Fibroblast of skin of back (primary cell): ENCODE measurements at regions not wholly inside any gene's neighbourhood (a gene's known extent, or its start where the extent isn't known, plus 50 kb on each side); places are given as distances from the start of the nearest gene placed in this dataset.

Experiments used
- DNase-seq: peaks from one replicate; pipeline ENCODE4 v3.0.0-alpha.2; 2013

DNA sequence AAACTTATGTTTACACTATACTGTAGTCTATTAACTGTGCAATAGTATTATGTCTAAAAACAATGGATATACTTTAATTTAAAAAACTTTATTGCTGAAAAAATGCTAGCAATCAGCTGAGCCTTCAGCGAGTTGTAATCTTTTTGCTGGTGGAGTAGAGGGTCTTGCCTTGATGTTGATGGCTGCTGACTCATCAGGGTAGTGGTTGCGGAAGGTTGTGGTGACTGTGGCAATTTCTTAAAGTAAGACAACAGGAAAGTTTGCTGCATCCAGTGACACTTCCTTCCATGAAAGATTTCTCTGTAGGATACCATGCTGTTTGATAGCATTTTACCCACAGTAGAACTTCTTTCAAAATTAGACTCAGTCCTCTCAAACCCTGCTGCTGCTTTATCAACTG is 234.7 kb upstream of the CSF3R start:
- no peak for DNase-seq

DNA sequence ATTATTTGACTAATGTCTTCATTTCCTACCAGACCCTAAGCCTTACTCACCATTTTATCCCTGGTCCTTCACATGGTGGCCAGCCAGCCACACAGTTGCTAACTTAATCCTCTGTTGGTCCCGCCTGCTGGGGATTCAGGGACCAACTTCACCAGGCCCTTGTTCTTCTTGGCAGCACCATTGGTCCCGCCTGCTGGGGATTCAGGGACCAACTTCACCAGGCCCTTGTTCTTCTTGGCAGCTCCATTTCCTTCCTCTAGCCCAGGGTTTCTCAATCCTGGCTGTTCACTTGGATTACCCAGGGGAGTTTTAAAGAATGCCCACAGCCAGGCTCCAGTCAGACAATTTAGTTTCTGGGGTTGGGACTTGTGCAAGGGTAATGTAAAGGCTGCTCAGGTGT is 233.1 kb upstream of the CSF3R start:
- no peak for DNase-seq

DNA sequence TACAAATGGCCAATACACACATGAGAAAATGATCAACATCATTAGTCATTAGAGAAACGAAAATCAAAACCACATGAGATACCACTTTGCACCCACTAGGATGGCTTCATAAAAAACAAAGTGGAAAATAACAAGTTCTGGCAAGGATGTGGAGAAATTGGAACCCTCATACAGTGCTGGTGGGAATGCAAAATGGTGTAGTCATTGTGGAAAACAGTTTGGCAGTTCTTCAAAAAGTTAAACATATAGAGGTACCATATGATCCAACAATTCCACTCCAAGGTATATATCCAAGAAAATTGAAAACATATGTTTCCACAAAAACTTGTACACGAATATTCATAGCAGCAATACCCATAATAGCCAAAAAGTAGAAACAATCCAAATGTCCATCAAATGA is 231.6 kb upstream of the CSF3R start:
- no peak for DNase-seq

DNA sequence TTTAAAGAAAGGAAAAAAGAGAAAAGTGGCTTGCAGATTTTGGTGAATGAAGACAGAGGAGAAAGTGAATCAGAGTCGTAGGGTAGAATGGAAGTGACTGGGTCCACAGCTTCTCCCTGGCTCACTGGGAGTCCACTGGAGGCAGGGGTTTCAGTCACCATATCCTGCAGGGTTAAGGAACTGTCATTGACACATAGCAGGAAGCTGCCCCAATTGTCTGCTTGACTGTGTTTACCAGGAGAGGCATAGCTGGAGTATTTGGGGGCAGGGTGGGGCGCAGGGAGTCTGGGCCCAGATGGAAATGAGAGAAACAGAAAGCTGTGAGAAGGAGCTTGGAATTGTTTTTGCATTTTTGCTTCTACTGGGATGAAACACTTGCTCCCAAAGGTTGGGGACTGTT is 228.8 kb upstream of the CSF3R start:
- no peak for DNase-seq

DNA sequence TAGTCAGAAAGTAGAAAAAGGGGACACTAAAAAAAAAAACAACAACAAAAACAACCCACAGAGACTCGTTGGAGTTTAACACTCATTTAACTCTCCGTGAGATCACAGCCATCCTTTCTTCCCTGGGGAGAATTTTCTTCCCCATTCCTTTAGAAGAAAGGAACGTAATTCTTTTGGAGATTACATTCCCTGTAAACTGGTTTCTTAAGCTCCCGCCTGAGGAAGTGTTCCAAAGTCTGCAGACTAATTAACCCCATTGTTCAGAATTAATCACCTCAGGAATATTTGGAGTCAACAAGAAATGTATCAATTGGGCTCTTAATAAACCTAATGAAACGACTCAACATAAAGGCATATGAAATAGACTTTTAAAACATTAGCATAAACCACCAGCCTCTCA is 228.2 kb upstream of the CSF3R start:
- no peak for DNase-seq

DNA sequence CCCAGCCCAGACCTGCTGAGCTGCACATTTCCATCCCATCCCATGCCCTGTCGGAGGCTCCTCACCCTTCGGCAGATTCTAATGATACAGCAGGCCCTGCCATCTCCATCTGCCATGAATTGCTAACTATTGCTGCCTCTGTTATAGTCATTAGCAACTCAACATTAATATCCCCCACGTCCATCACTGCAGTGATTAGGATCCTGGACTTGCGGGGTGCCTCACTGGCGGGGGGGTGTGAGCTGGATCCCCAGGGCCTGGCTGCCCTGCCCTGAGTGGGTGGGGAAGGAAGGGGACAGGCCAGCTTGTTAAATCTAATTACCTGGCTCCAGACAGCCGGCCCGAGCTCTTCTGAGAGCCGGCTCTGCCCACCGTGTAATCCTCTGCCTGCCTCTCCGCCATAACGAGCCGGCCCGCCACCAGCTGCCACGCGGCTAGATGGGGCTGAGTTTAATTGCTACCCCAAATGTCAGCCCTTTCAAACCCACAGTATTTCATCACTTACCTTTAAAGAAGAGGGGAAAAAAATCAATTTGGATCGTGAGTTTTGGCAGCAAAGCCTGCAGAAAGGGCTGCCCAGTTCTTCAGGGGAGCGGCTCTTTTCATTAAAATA is 227.3 kb upstream of the CSF3R start:
- no peak for DNase-seq

DNA sequence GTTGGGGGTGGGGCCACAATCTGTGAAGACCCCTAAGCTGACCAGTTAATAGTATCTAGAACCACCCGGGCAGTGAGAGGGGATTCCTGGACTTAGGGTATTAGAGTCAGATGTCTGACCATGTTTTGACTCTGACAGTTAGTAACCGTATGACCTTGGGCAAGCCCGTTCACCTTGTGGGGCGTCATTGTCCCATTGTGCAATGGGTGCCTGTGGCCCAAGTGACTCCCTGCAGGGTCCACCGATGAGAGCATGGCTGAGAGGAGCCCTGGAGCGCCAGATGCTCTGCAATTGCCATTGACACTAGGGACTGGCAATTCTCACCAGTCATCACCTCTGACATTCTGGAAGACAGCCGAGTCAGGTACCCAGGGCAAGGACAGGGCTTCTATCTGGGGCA is 225.9 kb upstream of the CSF3R start:
- DNase-seq: no peak

DNA sequence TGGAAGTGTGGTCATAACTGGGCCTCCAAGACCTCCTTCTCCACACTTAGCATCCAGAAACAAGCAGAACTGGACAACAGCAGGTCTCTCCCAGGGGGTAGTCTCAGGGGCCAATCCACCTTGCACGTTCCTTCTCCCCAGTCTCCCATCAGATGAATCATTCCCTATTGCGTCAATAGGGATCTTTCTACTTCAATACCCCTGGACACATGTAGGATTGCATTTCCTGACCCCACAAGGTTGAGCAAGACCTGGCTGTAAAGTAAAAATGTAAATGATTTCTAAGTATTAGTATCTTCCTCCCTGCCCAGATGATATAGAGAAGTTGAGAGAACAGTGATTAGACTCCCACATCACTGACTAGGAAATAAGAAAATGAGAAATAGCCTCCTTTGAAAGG is 224.5 kb upstream of the CSF3R start:
- no peak for DNase-seq

DNA sequence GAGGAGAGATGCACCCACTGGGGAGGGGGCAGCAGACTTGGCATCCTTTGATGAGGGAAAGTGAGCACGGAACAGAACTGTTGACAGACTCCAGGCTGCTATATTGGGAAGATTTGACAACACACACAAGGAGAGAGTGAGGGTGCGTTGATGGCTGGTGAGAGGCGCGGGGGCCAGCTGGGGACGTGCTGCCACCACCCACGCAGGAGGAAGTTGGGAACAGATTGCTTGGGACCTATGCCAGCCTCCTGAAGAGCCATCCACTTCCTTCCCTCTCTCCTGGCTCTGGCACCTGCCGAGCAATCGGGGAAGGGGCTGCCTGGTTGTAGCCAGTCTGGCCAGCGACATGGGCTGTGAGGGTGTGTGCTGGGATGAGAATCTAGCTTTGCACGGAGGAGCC is 223.7 kb upstream of the CSF3R start:
- no peak for DNase-seq

DNA sequence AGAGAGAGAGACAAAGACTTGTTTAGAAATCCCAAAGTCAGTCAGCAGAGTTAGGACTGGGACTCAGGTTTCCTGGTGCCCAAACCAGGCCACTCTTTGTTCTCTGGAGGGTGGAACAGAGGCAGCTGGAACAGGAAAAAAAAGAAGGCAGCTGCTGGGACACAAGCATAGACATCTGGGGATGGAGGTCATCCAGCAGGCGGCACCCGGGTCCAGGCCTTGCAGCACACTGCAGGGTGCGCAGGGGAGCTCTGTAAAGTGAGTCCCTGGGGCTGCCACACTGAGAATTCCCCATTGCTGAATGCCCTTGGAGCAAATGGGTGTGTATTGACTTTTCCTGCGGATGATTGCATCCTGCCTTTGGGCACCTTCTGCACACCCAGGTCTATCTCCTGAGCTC is 222.9 kb upstream of the CSF3R start:
- DNase-seq: no peak

DNA sequence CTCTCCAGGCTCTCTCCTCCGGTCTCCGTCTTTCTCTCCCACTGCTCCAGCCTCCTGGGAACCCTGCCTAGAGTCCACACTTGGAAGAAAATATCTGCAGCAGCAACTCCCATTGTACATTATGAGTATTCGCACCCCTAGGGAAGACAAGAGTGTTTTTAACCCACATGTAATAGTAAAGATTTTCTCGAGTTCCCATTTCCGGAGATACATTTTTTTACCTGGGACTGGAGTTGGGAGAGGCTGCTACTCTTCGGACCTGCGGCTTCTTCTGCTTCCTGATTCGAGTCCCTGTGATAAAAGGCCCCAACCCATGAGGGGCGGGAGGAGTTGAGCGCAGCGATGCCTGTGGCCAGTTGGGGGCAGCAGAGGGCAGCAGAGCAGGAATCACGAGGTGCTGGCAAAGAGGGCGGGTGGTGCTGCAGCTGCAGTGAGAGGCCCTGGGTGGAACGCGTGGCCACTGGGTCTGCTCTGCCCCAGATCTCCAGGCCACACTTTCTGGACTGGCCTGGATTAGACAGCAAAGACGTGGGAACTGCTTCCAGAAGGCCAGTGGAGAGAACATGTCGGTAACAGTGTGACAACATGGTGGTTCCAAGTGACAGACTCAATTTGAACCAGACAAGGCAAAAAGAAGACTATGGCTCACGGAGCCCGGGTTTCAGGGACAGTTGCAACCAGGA is 221.0 kb upstream of the CSF3R start:
- DNase-seq: peak; percentile 50

DNA sequence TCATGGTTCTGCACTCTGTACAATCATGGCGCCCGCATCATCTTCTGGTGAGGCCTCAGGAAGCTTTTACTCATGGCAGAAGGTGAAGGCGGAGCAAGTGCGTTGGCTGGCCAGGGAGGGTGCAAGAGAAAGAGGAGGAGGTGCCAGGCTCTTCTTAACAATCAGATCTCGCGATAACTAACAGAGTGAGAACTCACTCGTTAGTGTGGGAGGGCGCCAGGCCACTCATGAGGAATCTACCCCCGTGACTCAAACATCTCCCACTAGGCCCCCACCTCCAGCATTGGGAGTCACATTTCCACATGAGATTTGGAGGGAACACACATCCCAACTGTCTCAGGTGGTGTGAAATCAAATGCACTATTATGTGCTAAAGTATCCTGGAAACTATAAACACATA is 220.2 kb upstream of the CSF3R start:
- DNase-seq: no peak

DNA sequence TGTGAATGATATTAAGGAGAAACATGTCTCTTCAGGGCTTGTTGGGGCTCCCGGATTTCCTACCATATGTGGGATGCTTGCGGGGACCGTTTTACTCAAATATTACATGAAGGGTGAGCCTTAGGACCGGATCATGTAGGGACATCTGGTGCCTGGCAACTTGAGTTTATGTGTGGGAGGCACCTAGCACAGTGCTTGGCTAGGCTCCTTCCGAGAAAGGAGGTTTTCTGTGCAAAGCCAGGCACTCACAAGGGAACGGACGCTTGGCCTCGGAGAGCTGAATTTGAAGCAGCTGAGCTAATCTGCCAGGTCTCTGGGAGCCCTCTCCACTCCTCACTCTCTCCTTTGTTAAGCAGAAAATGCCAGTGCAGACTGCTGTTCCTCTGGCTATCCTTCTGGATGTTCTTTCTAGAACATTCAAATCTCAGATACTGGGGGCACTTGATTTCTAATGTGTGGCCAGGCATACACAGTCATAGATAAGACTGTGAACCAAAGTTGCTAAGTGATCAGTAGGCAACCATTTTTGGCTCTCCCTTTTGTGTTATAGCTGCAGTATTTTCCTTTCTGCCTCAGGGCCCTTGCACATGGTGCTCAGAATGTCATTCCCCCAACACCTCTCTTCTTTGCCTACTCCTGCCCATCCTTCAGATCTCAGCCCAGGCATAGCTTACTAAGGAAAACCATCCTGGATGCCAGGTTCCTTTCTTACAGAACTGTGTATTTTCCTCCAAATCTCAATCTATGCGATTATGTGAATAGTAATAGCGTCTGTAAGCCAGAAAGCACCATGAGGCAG is 216.6 kb upstream of the CSF3R start:
- DNase-seq: no peak

DNA sequence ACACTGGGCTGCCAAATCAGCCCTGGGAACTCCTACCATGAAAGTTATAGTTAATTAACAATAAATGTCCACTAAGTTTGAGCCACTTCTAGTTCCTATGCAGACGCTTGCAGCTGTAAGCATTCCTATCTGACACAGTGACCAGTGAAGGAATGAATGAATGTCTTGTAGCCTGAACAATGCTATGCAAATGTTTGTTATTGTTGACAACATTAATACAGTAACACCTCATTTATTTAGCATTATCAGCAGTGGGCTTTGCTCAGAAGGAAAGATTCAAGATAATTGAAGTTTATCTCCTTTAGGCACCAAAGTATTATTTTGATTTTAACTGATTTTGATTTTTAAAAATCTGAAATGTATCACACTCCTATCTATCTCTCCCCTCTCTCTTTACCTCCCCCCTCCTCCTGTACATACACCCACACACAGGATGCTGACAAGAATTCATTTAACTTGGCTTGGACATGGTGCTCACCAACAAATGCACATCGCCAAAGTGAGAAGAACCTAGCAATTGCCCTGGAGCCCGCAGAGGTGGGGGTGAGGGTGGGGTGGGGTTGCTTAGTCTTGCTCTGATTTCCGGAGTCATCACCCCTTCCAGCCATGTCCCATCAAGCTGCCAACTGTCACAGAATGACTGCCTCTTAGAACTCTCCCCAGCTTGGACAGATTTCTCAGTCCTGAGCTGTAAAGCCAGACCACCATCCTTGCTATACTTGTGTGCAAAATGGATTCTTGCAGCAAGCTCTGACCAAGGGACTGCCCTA is 215.3 kb upstream of the CSF3R start:
- no peak for DNase-seq

DNA sequence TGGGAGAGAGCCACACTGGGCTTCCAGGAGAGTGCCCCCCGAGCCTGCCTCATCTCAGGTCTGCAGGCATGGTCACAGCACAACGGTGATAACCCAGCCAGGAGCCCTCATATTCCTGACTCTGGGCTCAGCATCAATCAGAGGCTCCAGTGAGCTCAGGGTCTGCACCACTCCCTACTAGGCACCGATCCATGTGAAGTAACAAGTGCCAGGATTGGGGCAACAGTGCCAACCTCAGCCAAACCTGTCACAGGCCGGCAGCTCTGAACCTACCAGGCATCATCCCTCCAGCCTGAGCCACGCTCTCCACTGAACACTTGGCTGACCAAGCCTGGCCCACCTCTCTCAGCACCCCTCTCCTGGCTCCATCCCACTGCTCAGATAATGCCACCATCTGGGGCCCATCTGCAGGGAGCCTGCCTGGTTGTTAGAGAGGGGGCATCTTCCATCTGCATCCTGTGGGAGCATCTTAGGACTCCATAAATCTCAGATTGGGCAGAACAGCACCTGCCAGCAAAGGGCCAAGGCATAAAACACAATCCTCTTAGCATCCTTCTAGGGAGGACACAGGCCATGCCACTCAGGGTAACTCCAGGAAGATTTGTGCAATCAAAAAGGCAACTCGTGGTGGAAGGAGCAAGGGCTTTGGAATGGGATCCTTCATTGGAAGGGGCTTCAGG is 213.7 kb upstream of the CSF3R start:
- no peak for DNase-seq

DNA sequence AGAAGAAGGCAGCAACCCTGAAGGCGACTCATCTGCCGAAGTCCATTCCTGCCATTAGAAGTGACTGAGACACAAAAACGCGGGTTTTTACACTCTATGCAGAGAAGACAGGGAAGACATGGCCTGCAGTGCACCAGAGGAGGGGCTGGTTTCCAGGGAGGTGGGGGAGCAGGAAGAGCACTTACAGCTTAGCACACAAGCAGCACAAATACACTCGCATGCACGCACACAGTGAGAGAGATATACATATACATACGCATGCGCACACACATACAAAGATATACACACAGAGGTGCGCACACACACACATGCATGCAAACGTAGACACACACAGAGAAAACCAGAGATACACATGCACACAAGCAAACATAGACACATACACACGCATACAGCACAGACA is 210.9 kb upstream of the CSF3R start:
- DNase-seq: no peak

DNA sequence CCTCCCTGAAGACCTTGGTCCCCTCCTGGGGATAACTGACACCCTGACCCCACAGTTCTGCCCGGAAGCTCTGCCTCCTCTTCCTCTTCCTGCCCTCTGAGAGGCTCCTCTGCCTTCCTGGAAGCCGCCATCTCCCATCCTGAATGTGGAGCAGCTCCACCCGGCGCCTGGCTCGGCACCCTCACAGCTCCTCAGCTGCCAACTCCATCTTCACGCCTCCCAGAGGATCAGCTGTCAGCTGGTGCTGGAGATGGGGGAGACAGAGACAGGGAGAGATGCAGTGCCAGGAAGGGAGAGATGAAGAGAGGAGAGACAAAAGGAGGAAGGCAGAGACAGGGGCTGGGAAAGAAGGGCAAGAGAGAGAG is 210.4 kb upstream of the CSF3R start:
- no peak for DNase-seq

DNA sequence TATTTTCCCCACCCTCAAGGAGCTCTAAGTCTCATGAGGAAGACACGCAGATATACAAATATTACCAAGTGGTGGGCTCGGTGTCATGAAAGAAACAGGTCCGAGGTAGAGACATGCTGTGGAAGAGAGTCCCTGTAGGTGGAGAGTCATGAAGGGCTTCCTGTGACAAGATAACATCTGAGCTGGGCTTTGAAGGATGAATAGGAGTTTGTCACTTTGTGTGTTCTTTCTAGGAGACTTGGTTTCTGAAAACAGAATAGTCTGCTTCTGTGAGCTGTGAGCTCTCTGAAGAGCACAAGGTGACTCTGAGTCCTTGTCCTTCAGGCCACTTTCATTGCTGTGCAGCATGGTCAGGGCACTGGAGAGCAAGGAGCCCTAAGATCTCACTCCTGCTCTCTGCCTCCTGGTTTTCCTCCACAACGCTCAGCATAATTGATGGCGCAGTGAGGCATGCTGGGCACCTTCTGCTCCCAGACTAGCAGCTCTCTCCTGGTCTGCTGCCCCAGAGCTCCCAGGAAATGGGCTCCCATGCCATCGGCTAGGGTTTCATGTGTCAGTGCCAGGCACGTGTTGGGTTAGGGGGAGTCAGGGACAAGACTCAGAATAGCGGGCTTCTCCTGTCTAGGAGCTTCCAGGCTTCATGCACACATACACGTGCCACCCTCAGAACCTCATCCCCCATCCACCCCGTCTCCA is 209.9 kb upstream of the CSF3R start:
- no peak for DNase-seq

DNA sequence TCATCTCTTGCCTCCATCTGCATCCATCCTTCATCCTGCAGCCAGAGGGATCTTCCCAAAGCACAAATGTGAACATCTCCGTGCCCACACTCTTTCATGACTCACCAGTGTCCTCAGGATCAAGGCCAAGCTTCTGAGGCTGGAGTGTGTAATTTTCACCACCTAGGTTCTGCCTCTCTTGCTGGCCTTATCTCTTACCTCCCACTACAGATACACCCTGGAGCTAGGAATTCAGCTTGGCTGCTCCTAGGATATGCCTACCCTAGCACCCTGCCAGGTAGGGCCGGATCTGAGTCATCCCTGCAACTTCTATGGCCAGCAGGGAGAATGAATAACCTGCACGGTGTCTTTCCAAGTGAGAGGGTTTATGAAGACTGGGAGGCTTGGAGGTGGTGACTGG is 208.7 kb upstream of the CSF3R start:
- no peak for DNase-seq

DNA sequence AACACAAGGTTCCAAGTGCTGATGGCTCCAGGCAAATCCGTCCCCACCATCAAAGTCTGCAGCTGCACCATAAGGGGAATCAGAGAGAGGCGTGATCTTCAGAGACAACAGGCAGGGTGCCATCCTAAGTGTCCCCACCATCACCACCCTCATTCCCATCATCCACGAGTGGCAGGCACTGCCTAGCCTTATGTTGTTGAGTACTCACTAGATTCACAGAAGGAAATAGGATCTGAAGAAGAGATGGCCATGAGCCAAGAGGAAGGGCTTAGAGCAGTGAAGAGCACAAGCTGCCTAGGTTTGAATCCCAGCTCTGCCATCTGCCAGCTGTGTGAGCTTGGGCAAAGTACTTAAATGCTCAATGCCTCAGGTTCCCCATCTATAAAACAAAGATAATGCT is 207.3 kb upstream of the CSF3R start:
- no peak for DNase-seq

DNA sequence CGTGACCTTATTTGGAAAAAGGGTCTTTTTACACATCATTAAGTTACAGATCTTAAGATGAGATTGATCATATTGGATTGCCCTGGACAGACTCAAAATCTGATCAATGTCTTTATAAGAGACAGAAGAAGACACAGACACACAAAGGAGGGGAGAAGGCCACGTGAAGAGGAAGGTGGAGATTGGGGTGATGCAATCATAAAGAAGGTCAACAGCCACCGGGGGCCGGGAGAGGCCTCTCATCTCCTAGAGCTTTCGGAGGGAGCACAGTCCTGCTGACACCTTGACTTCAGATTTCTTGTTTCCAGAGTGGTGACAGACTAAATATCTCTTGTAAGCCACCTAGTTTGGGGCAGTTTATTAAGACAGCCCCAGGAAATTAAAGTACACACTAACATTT is 204.6 kb upstream of the CSF3R start:
- no peak for DNase-seq

DNA sequence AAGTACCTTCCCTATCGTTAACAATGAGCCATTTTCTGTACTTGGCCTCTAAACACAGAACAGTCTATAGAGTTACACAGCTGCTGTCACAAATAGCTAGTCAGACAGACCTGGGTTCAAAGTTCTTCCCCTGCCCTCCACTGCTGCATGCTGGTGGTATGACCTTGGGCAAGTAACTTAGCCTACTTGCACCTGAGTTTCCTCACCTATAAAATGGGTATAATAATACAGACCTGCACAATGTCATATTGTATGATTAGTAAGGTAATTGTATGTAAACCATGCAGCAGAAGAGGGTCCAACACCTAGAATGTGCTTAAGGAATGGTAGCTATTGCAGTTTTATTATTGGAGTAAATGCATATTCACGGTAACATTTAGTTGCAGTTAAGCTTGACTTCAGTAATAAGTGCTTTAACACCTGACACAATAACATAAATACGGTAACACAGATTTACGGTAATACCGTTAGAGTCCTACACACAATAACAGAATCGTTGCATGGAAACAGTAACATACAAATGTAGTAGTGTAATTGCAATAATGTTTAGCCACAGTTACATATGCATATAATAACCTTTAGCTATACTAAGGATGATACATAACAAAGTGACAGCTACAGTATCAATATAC is 193.3 kb upstream of the CSF3R start:
- DNase-seq: no peak
